Fibroblast of the aortic adventitia (primary cell): ENCODE measurements at regions not wholly inside any gene's neighbourhood (a gene's known extent, or its start where the extent isn't known, plus 50 kb on each side); places are given as distances from the start of the nearest gene placed in this dataset.

ENCODE experiments used
- DNase-seq: peaks from one replicate; pipeline ENCODE4 v3.0.0-alpha.2; 2010; ENCODE audit warnings: low read depth
- H3K4me3 ChIP-seq: 2 replicates; pipeline ENCODE4 v1.5.1; 2011; ENCODE audit warnings: low read depth, mild to moderate bottlenecking, control low read depth, low read length, moderate library complexity
- CTCF ChIP-seq: IDR thresholded peaks from 2 replicates; pipeline ENCODE4 v1.5.1; 2011; ENCODE audit warnings: mild to moderate bottlenecking, low read length, control low read depth, inconsistent platforms; ENCODE audit not compliant: insufficient read depth

GRCh38 chr12:98013560-98013959 is 501.8 kb upstream of the TMPO start:
- no peak for TF ChIP-seq CTCF
- DNase-seq: no peak
- no peak overlapping the region for H3K4me3 ChIP-seq

DNA sequence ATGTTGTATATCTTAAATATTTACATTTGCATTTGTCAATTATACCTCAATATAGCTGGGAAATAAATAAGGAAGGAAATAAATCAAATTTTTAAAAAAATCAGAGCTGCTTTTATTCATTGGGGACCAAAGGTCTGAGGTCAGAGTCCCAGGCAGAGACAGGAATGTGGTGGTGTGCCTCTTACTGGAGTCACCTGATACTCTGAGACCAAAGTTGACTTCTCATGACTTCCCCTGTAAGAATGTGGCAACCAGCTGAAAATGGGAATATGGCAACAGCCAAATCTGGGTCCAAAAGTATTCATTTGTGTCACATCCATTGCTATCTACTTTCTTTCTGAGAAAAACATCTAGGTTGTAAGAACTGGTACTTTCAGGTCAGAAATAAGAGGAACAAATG is 496.6 kb upstream of the TMPO start:
- DNase-seq: no peak
- no peak for TF ChIP-seq CTCF
- H3K4me3 ChIP-seq: no peak overlapping the region

DNA sequence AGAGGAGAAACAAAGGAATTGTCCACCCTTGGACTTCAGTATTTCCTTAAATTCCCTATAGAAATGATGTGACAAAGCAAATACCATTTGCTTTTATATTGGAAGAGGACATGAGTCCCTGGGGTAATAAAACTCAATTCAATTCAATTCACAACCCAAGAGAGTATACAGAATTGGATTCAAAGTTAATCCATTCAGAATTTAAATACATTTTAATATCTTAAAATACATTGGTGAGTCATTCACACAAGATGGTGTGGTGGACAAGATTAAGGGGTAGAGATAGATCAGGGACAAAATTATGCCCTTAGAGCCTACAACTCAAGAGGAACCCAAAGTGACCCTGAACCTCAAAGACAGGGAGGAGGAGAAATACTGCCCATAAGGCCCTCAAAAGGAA is 495.0 kb upstream of the TMPO start:
- no peak overlapping the region for H3K4me3 ChIP-seq
- TF ChIP-seq CTCF: no peak
- no peak for DNase-seq

- no peak overlapping the region for H3K4me3 ChIP-seq
- no peak for TF ChIP-seq CTCF
- DNase-seq: no peak
Measured at GRCh38 chr12:98022961-98023360, 492.4 kb upstream of the TMPO start.

DNA sequence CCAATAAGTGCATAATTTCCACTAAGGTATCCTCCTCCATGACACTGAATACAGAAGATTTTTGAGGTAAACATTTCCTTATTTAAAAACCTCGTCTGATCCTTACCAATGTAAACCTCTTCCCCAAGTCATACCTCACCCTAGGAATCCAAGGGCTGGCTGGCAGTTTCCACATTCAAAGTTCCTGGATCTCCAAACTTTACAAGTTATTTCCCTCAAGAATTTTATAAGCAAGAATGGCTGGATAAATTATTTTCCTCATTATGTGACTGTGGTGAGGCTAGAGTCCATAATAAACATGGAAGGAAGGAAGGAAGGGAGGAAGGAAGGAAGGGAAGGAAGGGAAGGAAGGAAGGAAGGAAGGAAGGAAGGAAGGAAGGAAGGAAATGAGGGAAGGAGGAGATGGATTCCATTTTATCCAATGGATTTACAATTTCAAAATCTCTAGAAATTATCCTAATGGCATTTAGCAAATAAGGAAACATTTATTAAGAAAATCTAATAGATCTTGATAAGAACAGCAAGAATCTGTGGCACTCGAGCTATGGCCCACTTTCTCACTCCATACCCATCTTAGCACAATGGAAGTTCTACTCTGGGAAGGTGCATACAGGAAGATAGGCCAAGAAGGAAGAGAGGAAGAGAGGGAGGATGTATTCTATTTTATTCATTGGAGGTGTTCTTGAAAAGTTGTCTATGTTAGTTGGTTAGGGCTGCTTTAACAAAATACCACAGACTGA is 477.8 kb upstream of the TMPO start:
- H3K4me3 ChIP-seq: no peak overlapping the region
- no peak for DNase-seq
- no peak for TF ChIP-seq CTCF

- TF ChIP-seq CTCF: no peak
- no peak for DNase-seq
- no peak overlapping the region for H3K4me3 ChIP-seq
Measured at GRCh38 chr12:98042668-98043067, 472.7 kb upstream of the TMPO start.

GRCh38 chr12:98045395-98045794 is 470.0 kb upstream of the TMPO start:
- DNase-seq: no peak
- TF ChIP-seq CTCF: no peak
- H3K4me3 ChIP-seq: no peak overlapping the region
